ENCODE measurements at regions not wholly inside any gene's neighbourhood (a gene's known extent, or its start where the extent isn't known, plus 50 kb on each side); places are given as distances from the start of the nearest gene placed in this dataset.

DNA sequence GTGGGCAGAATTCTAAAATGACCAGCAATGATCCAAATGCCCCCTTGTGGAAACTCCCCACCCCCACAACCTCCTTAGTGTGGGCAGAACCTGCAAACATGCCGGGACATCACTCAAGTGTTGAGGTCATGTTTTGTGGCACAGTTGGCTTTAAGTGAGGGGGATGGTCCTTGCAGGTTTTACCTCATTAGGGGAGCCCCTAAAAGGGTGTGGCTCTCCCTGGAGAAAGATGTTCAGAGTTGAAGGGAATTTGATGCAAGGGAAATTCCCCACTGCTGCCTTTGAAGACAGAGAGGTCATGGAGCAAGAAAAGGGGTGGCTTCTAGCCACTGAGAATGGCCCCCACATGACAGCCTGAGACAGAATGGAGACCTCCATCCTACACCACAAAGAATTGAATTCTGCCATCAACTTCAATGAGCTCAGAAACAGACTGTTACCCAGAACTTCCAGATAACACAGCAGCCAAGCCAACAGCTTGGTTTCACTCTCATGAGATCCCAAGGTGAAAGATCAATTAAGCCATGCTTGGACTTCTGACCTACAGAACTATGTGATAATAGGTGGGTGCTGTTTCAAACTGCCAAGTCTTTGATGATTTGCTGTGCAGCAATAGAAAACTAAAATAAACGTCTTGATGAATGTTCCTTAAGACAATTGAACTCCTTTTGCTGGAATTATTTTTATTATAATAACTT, 103.4 kb downstream of the MED10 start:
- ChIA-PET CTCF (no interaction called here), POLR2A (no interaction called here)
- H3K9me3 Mint-ChIP-seq, result peaks cover 2% of the 10 kb centered on the region
- intact Hi-C loops (cut with micrococcal nuclease), result no loop called here
- no peak for TF ChIP-seq CTCF (IDR thresholded peaks at IDR 0.05)
- peaks cover 12% of the 10 kb centered on the region for H3K27me3 Mint-ChIP-seq
- ATAC-seq (ENCODE audit: low read depth), result no peak
- DNase-seq, result no peak
- no peak overlapping the region for H3K27ac Mint-ChIP-seq
- no peak overlapping the region for H3K4me3 Mint-ChIP-seq
- H3K4me1 Mint-ChIP-seq, result no peaks in the 10 kb centered on the region
- no peaks in the 10 kb centered on the region for H3K36me3 Mint-ChIP-seq (ENCODE audit: low read depth)

DNA sequence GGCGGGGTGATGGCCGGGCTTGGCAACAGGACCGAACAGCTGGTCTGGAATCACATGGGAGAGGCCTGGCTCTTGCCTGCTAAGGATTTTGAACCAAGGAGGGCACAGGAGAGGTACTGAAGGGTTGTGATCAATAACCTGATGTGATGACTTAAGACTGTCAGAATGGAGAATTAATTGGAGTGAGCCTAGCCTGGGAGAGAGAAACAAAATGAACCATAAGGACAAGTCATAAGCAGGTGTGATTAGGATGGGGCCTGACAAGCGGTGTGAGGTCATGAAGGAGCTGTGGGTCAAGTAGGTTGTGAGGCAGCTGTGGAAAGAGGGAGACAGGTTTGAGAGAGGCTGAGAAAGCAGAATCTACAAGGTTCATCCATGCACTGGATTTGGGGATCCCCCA, 104.6 kb downstream of the MED10 start:
- intact Hi-C loops (cut with micrococcal nuclease), result no loop called here
- H3K27me3 Mint-ChIP-seq, result peaks cover 12% of the 10 kb centered on the region
- DNase-seq (no peak), ATAC-seq (ENCODE audit: low read depth) (no peak)
- H3K36me3 Mint-ChIP-seq (ENCODE audit: low read depth), result no peaks in the 10 kb centered on the region
- no peak overlapping the region for H3K27ac Mint-ChIP-seq
- peaks cover 2% of the 10 kb centered on the region for H3K9me3 Mint-ChIP-seq
- no peak overlapping the region for H3K4me3 Mint-ChIP-seq
- ChIA-PET CTCF (no interaction called here), POLR2A (no interaction called here)
- no peak for TF ChIP-seq CTCF (IDR thresholded peaks at IDR 0.05)
- H3K4me1 Mint-ChIP-seq, result no peaks in the 10 kb centered on the region

DNA sequence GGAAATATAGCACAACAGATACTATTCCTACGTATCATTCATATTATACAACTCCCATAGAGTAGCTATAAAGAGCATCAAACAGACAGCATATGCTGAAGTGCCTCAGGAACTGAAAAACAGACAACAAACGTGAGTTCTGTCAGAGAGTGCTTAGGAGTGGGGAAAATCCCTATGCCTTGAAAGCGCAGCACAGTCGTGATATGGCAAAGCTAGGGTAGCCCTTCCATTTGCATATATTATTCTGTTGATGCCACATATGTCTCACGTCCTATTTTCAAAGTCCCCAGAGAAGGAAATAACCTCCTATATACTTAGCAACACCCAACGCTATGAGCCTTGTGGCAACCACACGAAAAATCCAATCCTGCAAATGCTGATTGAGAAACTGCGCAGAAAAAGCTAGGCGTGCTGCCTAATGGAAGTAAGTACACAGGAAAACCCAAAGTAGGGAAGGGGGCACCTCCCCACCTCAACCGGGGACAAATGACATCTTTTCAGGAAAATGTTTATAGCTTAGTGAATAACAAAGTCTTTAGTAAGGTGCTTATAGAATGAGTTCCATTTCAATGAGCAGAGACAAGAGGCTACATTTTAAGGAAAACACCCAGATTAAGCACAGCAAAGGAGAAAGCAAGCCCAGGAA, 105.1 kb downstream of the MED10 start:
- Mint-ChIP-seq H3K27ac (no peak overlapping the region), H3K9me3 (peaks cover 2% of the 10 kb centered on the region), H3K27me3 (peaks cover 12% of the 10 kb centered on the region), H3K4me1 (no peaks in the 10 kb centered on the region), H3K4me3 (no peak overlapping the region), H3K36me3 (ENCODE audit: low read depth) (no peaks in the 10 kb centered on the region)
- TF ChIP-seq CTCF (IDR thresholded peaks at IDR 0.05), result no peak
- ATAC-seq (ENCODE audit: low read depth) (no peak), DNase-seq (no peak)
- POLR2A ChIA-PET, result no interaction called here
- CTCF ChIA-PET, result no interaction called here
- intact Hi-C loops (cut with micrococcal nuclease), result no loop called here

GRCh38 chr5:6269925-6270324, 108.4 kb downstream of the MED10 start:
- no peaks in the 10 kb centered on the region for H3K36me3 Mint-ChIP-seq (ENCODE audit: low read depth)
- ATAC-seq (ENCODE audit: low read depth), result no peak
- no peak for TF ChIP-seq CTCF (IDR thresholded peaks at IDR 0.05)
- no peaks in the 10 kb centered on the region for H3K4me1 Mint-ChIP-seq
- DNase-seq, result no peak
- no peak overlapping the region for H3K4me3 Mint-ChIP-seq
- POLR2A ChIA-PET, result no interaction called here
- H3K27me3 Mint-ChIP-seq, result peaks cover 4% of the 10 kb centered on the region
- peaks cover 2% of the 10 kb centered on the region for H3K9me3 Mint-ChIP-seq
- intact Hi-C loops (cut with micrococcal nuclease), result no loop called here
- CTCF ChIA-PET, result no interaction called here
- H3K27ac Mint-ChIP-seq, result no peak overlapping the region

GRCh38 chr5:6266671-6267197, 111.6 kb downstream of the MED10 start:
- POLR2A ChIA-PET, result no interaction called here
- Mint-ChIP-seq H3K4me3 (no peak overlapping the region), H3K4me1 (no peaks in the 10 kb centered on the region), H3K27me3 (no peaks in the 10 kb centered on the region), H3K27ac (no peak overlapping the region), H3K36me3 (ENCODE audit: low read depth) (no peaks in the 10 kb centered on the region), H3K9me3 (peaks cover 2% of the 10 kb centered on the region)
- CTCF ChIA-PET, result no interaction called here
- no peak for TF ChIP-seq CTCF (IDR thresholded peaks at IDR 0.05)
- DNase-seq (no peak), ATAC-seq (ENCODE audit: low read depth) (no peak)
- intact Hi-C loops (cut with micrococcal nuclease), result no loop called here
